ENCODE measurements at regions not wholly inside any gene's neighbourhood (a gene's known extent, or its start where the extent isn't known, plus 50 kb on each side); places are given as distances from the start of the nearest gene placed in this dataset.

- H3K4me1 Mint-ChIP-seq (ENCODE audit: low read depth), result peaks cover 8% of the 10 kb centered on the region
- H3K27me3 Mint-ChIP-seq (ENCODE audit: low read depth), result no peaks in the 10 kb centered on the region
- TF ChIP-seq CTCF (IDR thresholded peaks at IDR 0.05), result no peak
- H3K9me3 Mint-ChIP-seq (ENCODE audit: low read depth), result no peaks in the 10 kb centered on the region
- no peak for DNase-seq (ENCODE audit: low spot score)
- H3K27ac Mint-ChIP-seq (ENCODE audit: unreplicated experiment), result no peak overlapping the region
- H3K36me3 Mint-ChIP-seq (ENCODE audit: low read depth), result no peaks in the 10 kb centered on the region
- no peak overlapping the region for H3K4me3 Mint-ChIP-seq (ENCODE audit: unreplicated experiment)
Observed at GRCh38 chr16:88327561-88328312, 55.0 kb upstream of the ZNF469 start.

- H3K4me3 Mint-ChIP-seq (ENCODE audit: unreplicated experiment), result no peak overlapping the region
- DNase-seq (ENCODE audit: low spot score), result no peak
- no peaks in the 10 kb centered on the region for H3K27me3 Mint-ChIP-seq (ENCODE audit: low read depth)
- no peak for TF ChIP-seq CTCF (IDR thresholded peaks at IDR 0.05)
- H3K9me3 Mint-ChIP-seq (ENCODE audit: low read depth), result no peaks in the 10 kb centered on the region
- H3K27ac Mint-ChIP-seq (ENCODE audit: unreplicated experiment), result no peak overlapping the region
- no peaks in the 10 kb centered on the region for H3K36me3 Mint-ChIP-seq (ENCODE audit: low read depth)
- H3K4me1 Mint-ChIP-seq (ENCODE audit: low read depth), result peaks cover 10% of the 10 kb centered on the region
Observed at GRCh38 chr16:88328313-88328980, 54.3 kb upstream of the ZNF469 start.

- Mint-ChIP-seq H3K27ac (ENCODE audit: unreplicated experiment) (no peak overlapping the region), H3K4me3 (ENCODE audit: unreplicated experiment) (no peak overlapping the region), H3K4me1 (ENCODE audit: low read depth) (peaks cover 19% of the 10 kb centered on the region), H3K36me3 (ENCODE audit: low read depth) (no peaks in the 10 kb centered on the region), H3K9me3 (ENCODE audit: low read depth) (no peaks in the 10 kb centered on the region), H3K27me3 (ENCODE audit: low read depth) (no peaks in the 10 kb centered on the region)
- no peak for TF ChIP-seq CTCF (IDR thresholded peaks at IDR 0.05)
- DNase-seq (ENCODE audit: low spot score), result no peak
Observed at GRCh38 chr16:88329726-88330700, 52.7 kb upstream of the ZNF469 start.

- peaks cover 17% of the 10 kb centered on the region for H3K4me1 Mint-ChIP-seq (ENCODE audit: low read depth)
- no peaks in the 10 kb centered on the region for H3K36me3 Mint-ChIP-seq (ENCODE audit: low read depth)
- no peak overlapping the region for H3K4me3 Mint-ChIP-seq (ENCODE audit: unreplicated experiment)
- H3K9me3 Mint-ChIP-seq (ENCODE audit: low read depth), result no peaks in the 10 kb centered on the region
- no peak for TF ChIP-seq CTCF (IDR thresholded peaks at IDR 0.05)
- DNase-seq (ENCODE audit: low spot score), result no peak
- H3K27ac Mint-ChIP-seq (ENCODE audit: unreplicated experiment), result no peak overlapping the region
- H3K27me3 Mint-ChIP-seq (ENCODE audit: low read depth), result no peaks in the 10 kb centered on the region
Observed at GRCh38 chr16:88330971-88331890, 51.5 kb upstream of the ZNF469 start.

Measured in chondrocyte (in vitro differentiated cells).